ENCODE measurements at regions not wholly inside any gene's neighbourhood (a gene's known extent, or its start where the extent isn't known, plus 50 kb on each side); places are given as distances from the start of the nearest gene placed in this dataset.
"Not testable (repeated sequence)": the region's sequence is repeated elsewhere in the genome, so short reads cannot be mapped to it uniquely, and the experiment has no call there.

DNA sequence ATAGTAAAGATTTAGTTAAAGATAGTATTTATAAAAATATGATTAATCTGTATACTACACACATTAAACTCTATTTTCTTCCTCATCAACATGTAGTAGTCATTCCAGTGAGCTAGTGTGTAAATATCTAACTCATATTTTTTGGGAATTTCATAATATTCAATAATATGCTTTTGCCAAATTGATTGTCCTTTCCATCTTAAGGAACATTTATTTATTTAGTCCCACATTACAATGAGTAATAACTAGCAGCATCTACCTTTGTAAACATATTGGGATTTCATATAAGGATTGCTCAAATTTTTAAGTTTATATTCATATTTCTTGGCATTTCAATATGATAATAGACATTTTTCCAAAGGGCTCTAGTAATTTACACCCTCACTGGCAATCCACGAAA lies 53.9 kb upstream of the GOLGA8B start:
- Histone ChIP-seq H2AK5ac (ENCODE audit: low read length) (no peak overlapping the region), H3K4me1 (ENCODE audit: control insufficient read depth in 1 of 2, insufficient read depth in 2 of 2, low read length in 2 of 2) (no peaks in the 10 kb centered on the region), H2BK12ac (ENCODE audit: low read length) (no peak overlapping the region), H3K79me2 (ENCODE audit: control insufficient read depth, insufficient read depth, low read length, poor library complexity) (no peaks in the 10 kb centered on the region), H3K79me1 (ENCODE audit: low read length) (no peaks in the 10 kb centered on the region), H3K9me3 (ENCODE audit: insufficient read depth, low read depth, low read length) (no peaks in the 10 kb centered on the region), H4K91ac (ENCODE audit: low read depth, low read length) (no peak overlapping the region), H3K4me2 (ENCODE audit: low read length) (no peak overlapping the region), H3K18ac (ENCODE audit: low read length) (no peak overlapping the region), H3K23ac (ENCODE audit: low read length) (no peak overlapping the region), H3K14ac (ENCODE audit: low read length) (no peak overlapping the region), H3K4me3 (ENCODE audit: low read depth, low read length) (no peak overlapping the region), H2BK5ac (ENCODE audit: low read depth, low read length, poor library complexity) (no peak overlapping the region), H3K4ac (ENCODE audit: low read depth, low read length) (no peak overlapping the region), H4K12ac (ENCODE audit: low read depth, low read length) (no peak overlapping the region), H4K8ac (ENCODE audit: low read depth, low read length) (no peak overlapping the region), H3K36me3 (ENCODE audit: control insufficient read depth in 1 of 2, insufficient read depth in 2 of 2, low read length in 2 of 2) (no peaks in the 10 kb centered on the region), H3K27me3 (ENCODE audit: insufficient read depth, low read length) (no peaks in the 10 kb centered on the region), H3K27ac (ENCODE audit: low read depth, low read length) (no peak overlapping the region), H3K9ac (ENCODE audit: low read length) (no peak overlapping the region), H2AFZ (ENCODE audit: insufficient read depth, low read length, poor library complexity) (no peak overlapping the region), H2BK120ac (ENCODE audit: insufficient read depth, low read length, poor library complexity) (no peak overlapping the region)
- WGBS (ENCODE audit: extremely low coverage, insufficient coverage, insufficient read length): no CpG with 5 or more reads among the region's 1 CpG
- DNase-seq: no peak

DNA sequence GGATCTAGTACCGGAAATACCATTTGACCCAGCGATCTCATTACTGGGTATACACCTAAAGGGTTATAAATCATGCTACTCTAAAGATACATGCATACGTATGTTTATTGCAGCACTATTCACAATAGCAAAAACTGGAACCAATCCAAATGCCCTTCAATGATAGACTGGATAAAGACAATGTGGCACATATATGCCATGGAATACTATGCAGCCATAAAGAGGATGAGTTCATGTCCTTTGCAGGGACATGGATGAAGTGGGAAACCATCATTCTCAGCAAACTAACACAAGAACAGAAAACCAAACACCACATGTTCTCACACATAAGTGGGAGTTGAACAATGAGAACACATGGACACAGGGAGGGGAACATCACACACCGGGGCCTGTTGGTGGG lies 50.2 kb upstream of the GOLGA8B start:
- not testable (repeated sequence) for H4K91ac ChIP-seq (ENCODE audit: low read depth, low read length); H3K4ac ChIP-seq (ENCODE audit: low read depth, low read length); H2BK5ac ChIP-seq (ENCODE audit: low read depth, low read length, poor library complexity); H2BK120ac ChIP-seq (ENCODE audit: insufficient read depth, low read length, poor library complexity); H3K4me2 ChIP-seq (ENCODE audit: low read length); H3K9me3 ChIP-seq (ENCODE audit: insufficient read depth, low read depth, low read length); H3K27me3 ChIP-seq (ENCODE audit: insufficient read depth, low read length); H2BK12ac ChIP-seq (ENCODE audit: low read length); H3K36me3 ChIP-seq (ENCODE audit: control insufficient read depth in 1 of 2, insufficient read depth in 2 of 2, low read length in 2 of 2); H3K27ac ChIP-seq (ENCODE audit: low read depth, low read length); H3K18ac ChIP-seq (ENCODE audit: low read length); H3K4me1 ChIP-seq (ENCODE audit: control insufficient read depth in 1 of 2, insufficient read depth in 2 of 2, low read length in 2 of 2); H2AK5ac ChIP-seq (ENCODE audit: low read length); H3K14ac ChIP-seq (ENCODE audit: low read length); DNase-seq; H3K79me1 ChIP-seq (ENCODE audit: low read length); H3K23ac ChIP-seq (ENCODE audit: low read length); H3K9ac ChIP-seq (ENCODE audit: low read length); H2AFZ ChIP-seq (ENCODE audit: insufficient read depth, low read length, poor library complexity); H4K12ac ChIP-seq (ENCODE audit: low read depth, low read length); H3K79me2 ChIP-seq (ENCODE audit: control insufficient read depth, insufficient read depth, low read length, poor library complexity); H4K8ac ChIP-seq (ENCODE audit: low read depth, low read length); H3K4me3 ChIP-seq (ENCODE audit: low read depth, low read length)
- no CpG with 5 or more reads among the region's 4 CpGs for WGBS (ENCODE audit: extremely low coverage, insufficient coverage, insufficient read length)
